IMR-90 (cell line): ENCODE measurements at regions not wholly inside any gene's neighbourhood (a gene's known extent, or its start where the extent isn't known, plus 50 kb on each side); places are given as distances from the start of the nearest gene placed in this dataset.

Experiments used
- ATAC-seq: fragments of 200-7000 bp; cut with Tn5 transposase; 2 replicates; pipeline ENCODE4 v1.9.1; 2020; ENCODE audit warnings: low read depth, mild to moderate bottlenecking, moderate library complexity
- BruUV-seq: library from RNA; stranded (reverse); fragments of 400-500 nt; replicated peaks from 2 replicates; lab custom pipeline; 2021; lab: Mats Ljungman, UMichigan
- CTCF ChIA-PET: fragments of 300-600 bp; formaldehyde crosslinking; extraction: SDS; loops from one replicate; lab custom pipeline; 2021; ENCODE audit warnings: antibody characterized with exemption; lab: Yijun Ruan, JAX
- POLR2A ChIA-PET: fragments of 300-600 bp; sonication (Branson Sonifier 250); formaldehyde crosslinking; loops from one replicate; lab custom pipeline; 2022; ENCODE audit warnings: antibody characterized with exemption; ENCODE audit not compliant: unreplicated experiment; lab: Charles Lee
- DNase-seq: peaks from one replicate; pipeline ENCODE4 v3.0.0; 2013
- H2AFZ ChIP-seq: replicated peaks from 2 replicates; pipeline ENCODE3; 2013; ENCODE audit warnings: low read length, mild to moderate bottlenecking; ENCODE audit not compliant: poor library complexity
- H2AK5ac ChIP-seq: 2 replicates; pipeline ENCODE4 v1.6.1; 2013; ENCODE audit warnings: low read depth, low read length, inconsistent platforms
- H2AK9ac ChIP-seq: replicated peaks from 2 replicates; pipeline ENCODE3; 2013; ENCODE audit warnings: mild to moderate bottlenecking, low read depth, low read length, moderate library complexity; ENCODE audit not compliant: poor library complexity
- H2BK120ac ChIP-seq: 2 replicates; pipeline ENCODE4 v1.6.1; 2013; ENCODE audit warnings: low read depth, low read length, inconsistent platforms
- H2BK15ac ChIP-seq: 3 replicates; pipeline ENCODE4 v1.6.1; 2013; ENCODE audit warnings: low read depth, low read length, inconsistent platforms
- H2BK20ac ChIP-seq: 2 replicates; pipeline ENCODE4 v1.6.1; 2013; ENCODE audit warnings: low read depth, mild to moderate bottlenecking, inconsistent platforms, low read length, moderate library complexity
- H2BK5ac ChIP-seq: 2 replicates; pipeline ENCODE4 v1.6.1; 2013; ENCODE audit warnings: mild to moderate bottlenecking, low read depth, low read length, inconsistent platforms; ENCODE audit not compliant: poor library complexity, severe bottlenecking
- H3K14ac ChIP-seq: replicated peaks from 2 replicates; pipeline ENCODE4 v1.6.1; 2013; ENCODE audit warnings: low read depth, low read length, inconsistent platforms
- H3K18ac ChIP-seq: 2 replicates; pipeline ENCODE4 v1.6.1; 2013; ENCODE audit warnings: low read depth, low read length, control low read depth
- H3K23ac ChIP-seq: 2 replicates; pipeline ENCODE4 v1.6.1; 2013; ENCODE audit warnings: low read depth, low read length, inconsistent platforms
- H3K27ac ChIP-seq: 2 replicates; pipeline ENCODE4 v1.5.1; 2013; ENCODE audit warnings: mild to moderate bottlenecking, control low read depth, low read length; ENCODE audit not compliant: insufficient read depth
- H3K27me3 ChIP-seq: 2 replicates; pipeline ENCODE4 v1.6.1; 2013; ENCODE audit warnings: low read length; ENCODE audit not compliant: control insufficient read depth, insufficient read depth
- H3K36me3 ChIP-seq: 2 replicates; pipeline ENCODE4 v1.6.1; 2013; ENCODE audit warnings: low read length, mixed read lengths; ENCODE audit not compliant: control insufficient read depth, insufficient read depth
- H3K4ac ChIP-seq: 2 replicates; pipeline ENCODE4 v1.6.1; 2013; ENCODE audit warnings: low read depth, low read length, inconsistent platforms
- H3K4me1 ChIP-seq: 2 replicates; pipeline ENCODE4 v1.6.1; 2013; ENCODE audit warnings: low read length, mixed read lengths; ENCODE audit not compliant: control insufficient read depth, insufficient read depth
- H3K4me2 ChIP-seq: 2 replicates; pipeline ENCODE4 v1.6.1; 2013; ENCODE audit warnings: low read depth, mild to moderate bottlenecking, control low read depth, low read length, moderate library complexity
- H3K4me3 ChIP-seq: 2 replicates; pipeline ENCODE4 v1.5.1; 2013; ENCODE audit warnings: low read depth, mild to moderate bottlenecking, control low read depth, low read length, moderate library complexity; ENCODE audit not compliant: insufficient read depth
- H3K56ac ChIP-seq: 2 replicates; pipeline ENCODE4 v1.6.1; 2013; ENCODE audit warnings: low read length, inconsistent platforms; ENCODE audit not compliant: insufficient read depth; ENCODE audit errors: extremely low read depth
- H3K79me1 ChIP-seq, 2 experiments: 2 replicates each; pipeline ENCODE4 v1.6.1; 2013; ENCODE audit warnings: low read length in 2 of 2, inconsistent platforms in 1 of 2, low read depth in 1 of 2
- H3K9ac ChIP-seq: 2 replicates; pipeline ENCODE4 v1.6.1; 2013; ENCODE audit warnings: low read depth, low read length, control low read depth
- H3K9me1 ChIP-seq: 2 replicates; pipeline ENCODE4 v1.6.1; 2013; ENCODE audit warnings: low read length, inconsistent platforms; ENCODE audit not compliant: insufficient read depth
- H3K9me3 ChIP-seq: 2 replicates; pipeline ENCODE4 v1.6.1; 2013; ENCODE audit warnings: low read length; ENCODE audit not compliant: control insufficient read depth, insufficient read depth
- H4K20me1 ChIP-seq: 2 replicates; pipeline ENCODE4 v1.6.1; 2013; ENCODE audit warnings: low read length, inconsistent platforms; ENCODE audit not compliant: insufficient read depth
- H4K5ac ChIP-seq: 2 replicates; pipeline ENCODE4 v1.6.1; 2013; ENCODE audit warnings: mild to moderate bottlenecking, low read depth, low read length, control low read depth
- H4K8ac ChIP-seq, 2 experiments: 2 replicates each; pipeline ENCODE4 v1.6.1; 2013; ENCODE audit warnings: low read depth in 2 of 2, low read length in 2 of 2, control low read depth in 1 of 2, inconsistent platforms in 1 of 2
- H4K91ac ChIP-seq: 2 replicates; pipeline ENCODE4 v1.6.1; 2013; ENCODE audit warnings: low read depth, low read length, inconsistent platforms; ENCODE audit not compliant: insufficient read depth
- CTCF ChIP-seq: conservative IDR thresholded peaks from 2 replicates; pipeline ENCODE4 v1.5.1; 2012; ENCODE audit warnings: mild to moderate bottlenecking, low read depth, low read length, improper control_type of control experiment
- MAFK ChIP-seq: IDR thresholded peaks from 2 replicates; pipeline ENCODE4 v1.6.1; 2012; ENCODE audit warnings: low read depth, low read length, improper control_type of control experiment
- RFX5 ChIP-seq: IDR thresholded peaks from 2 replicates; pipeline ENCODE4 v1.8.0; 2012; ENCODE audit warnings: low read depth, mild to moderate bottlenecking, low read length, moderate library complexity
- WGBS, 2 experiments: methylation state at CpG; one replicate each; pipeline versions ENCODE4 v1.1.5 to v1.1.7; 2013; ENCODE audit warnings: missing lambda C conversion rate in 2 of 2; ENCODE audit not compliant: insufficient read length in 1 of 2; ENCODE audit errors: extremely low coverage in 2 of 2; 5-methylcytosine and 5-hydroxymethylcytosine counted together
- dilution Hi-C: fragments of 300-500 bp; cut with HindIII; formaldehyde crosslinking; loops from one replicate; pipeline ENCODE4 v1.14.3; 2018; ENCODE audit warnings: low sequenced_read_pairs; ENCODE audit not compliant: unreplicated experiment
- in situ Hi-C: fragments of 300-500 bp; cut with MboI; formaldehyde crosslinking; loops from 3 replicates; pipeline ENCODE4 v1.14.3; 2019; ENCODE audit warnings: low sequenced_read_pairs, inconsistent platforms, mixed read lengths
- intact Hi-C: fragments of 100-400 bp; cut with micrococcal nuclease; formaldehyde crosslinking; loops from 2 replicates; pipeline ENCODE4 v1.10.0; 2022

DNA sequence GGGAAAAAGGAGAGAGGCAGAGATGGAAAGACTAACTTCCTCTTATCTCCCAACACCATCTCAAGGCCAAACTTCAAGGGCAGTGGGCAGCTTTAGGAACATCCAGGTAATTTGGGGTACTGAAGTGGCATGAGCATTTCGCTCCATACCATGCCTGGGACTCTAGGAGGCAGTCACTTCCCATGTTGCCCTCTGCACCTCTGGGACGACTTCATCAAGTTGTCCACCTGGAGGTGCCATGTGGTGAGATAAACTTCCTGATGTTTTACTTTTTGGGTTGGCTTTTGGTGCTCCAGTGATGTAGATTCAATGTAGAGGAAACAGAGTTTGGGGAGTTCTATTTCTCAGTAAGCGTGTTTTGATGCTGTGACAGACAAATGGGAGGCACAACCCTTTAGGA is 56.3 kb upstream of the UPP2 start:
- 83% methylated on average over 1 of the region's 3 CpGs; no CpG with 5 or more reads in 1 of the 2 experiments for WGBS, 2 experiments
- H4K20me1 ChIP-seq, result no peaks in the 10 kb centered on the region
- no peak overlapping the region for H2BK15ac ChIP-seq
- in situ Hi-C loops (no loop called here), dilution Hi-C loops (no loop called here), intact Hi-C loops (no loop called here)
- H3K9me1 ChIP-seq, result no peaks in the 10 kb centered on the region
- H3K36me3 ChIP-seq, result no peaks in the 10 kb centered on the region
- H3K9me3 ChIP-seq, result no peaks in the 10 kb centered on the region
- ChIA-PET CTCF (interaction anchor here (1.1 kb wide), 1 partner anchor 21 kb away, joined by 3 read pairs; no protein-coding TSS in a partner anchor), POLR2A (no interaction called here)
- no peak overlapping the region for H3K4me2 ChIP-seq
- no peak overlapping the region for H2BK20ac ChIP-seq
- H3K9ac ChIP-seq, result no peak overlapping the region
- no peak for ATAC-seq
- H3K27me3 ChIP-seq, result no peaks in the 10 kb centered on the region; the same call in 1 of the 2 replicates
- no peak overlapping the region for H2AFZ ChIP-seq
- no peaks in the 10 kb centered on the region for H3K4me1 ChIP-seq
- no peak overlapping the region for H3K27ac ChIP-seq
- no peak overlapping the region for H2AK9ac ChIP-seq
- no peak overlapping the region for H3K23ac ChIP-seq
- no peak overlapping the region for H3K14ac ChIP-seq
- no peak overlapping the region for H4K5ac ChIP-seq
- H3K18ac ChIP-seq, result no peak overlapping the region
- H4K8ac ChIP-seq, result no peak overlapping the region
- H3K56ac ChIP-seq, result no peak overlapping the region
- no peak overlapping the region for H2BK120ac ChIP-seq
- H3K4me3 ChIP-seq, result no peak overlapping the region
- H3K4ac ChIP-seq, result no peak overlapping the region
- no peak overlapping the region for H4K91ac ChIP-seq
- no TSS peak for BruUV-seq
- no peaks in the 10 kb centered on the region for H3K79me1 ChIP-seq
- no peak overlapping the region for H2AK5ac ChIP-seq
- no peak for DNase-seq
- no peak for TF ChIP-seq MAFK
- no peak for TF ChIP-seq CTCF
- TF ChIP-seq RFX5, result no peak
- H2BK5ac ChIP-seq, result no peak overlapping the region
